Panc1 (cell line): ENCODE measurements at regions not wholly inside any gene's neighbourhood (a gene's known extent, or its start where the extent isn't known, plus 50 kb on each side); places are given as distances from the start of the nearest gene placed in this dataset.
"Not testable (repeated sequence)": the region's sequence is repeated elsewhere in the genome, so short reads cannot be mapped to it uniquely, and the experiment has no call there.

Experiments used
- ATAC-seq: fragments of 200-7000 bp; cut with Tn5 transposase; 2 replicates; pipeline ENCODE4 v1.9.1; 2020; ENCODE audit warnings: mild to moderate bottlenecking, moderate library complexity
- BruUV-seq: library from RNA; stranded (reverse); fragments of 400-500 nt; replicated peaks from 2 replicates; lab custom pipeline; 2021; lab: Mats Ljungman, UMichigan
- CTCF ChIA-PET: fragments of 300-600 bp; sonication (Branson Sonifier 250); formaldehyde crosslinking; loops from one replicate; lab custom pipeline; 2022; ENCODE audit warnings: antibody characterized with exemption; lab: Charles Lee
- POLR2A ChIA-PET: fragments of 300-600 bp; sonication (Branson Sonifier 250); formaldehyde crosslinking; loops from one replicate; lab custom pipeline; 2022; ENCODE audit warnings: antibody characterized with exemption; lab: Charles Lee
- DNase-seq: peaks from one replicate; pipeline ENCODE4 v3.0.0-alpha.2; 2010; ENCODE audit warnings: low read depth, low spot score
- H3K27ac ChIP-seq: 2 replicates; pipeline ENCODE4 v1.5.1; 2011; ENCODE audit warnings: mild to moderate bottlenecking, low read length, inconsistent platforms
- H3K27me3 ChIP-seq: fragments of 200-500 bp; sonication (Bioruptor generic); 2 replicates; pipeline ENCODE4 v1.6.0; 2014; ENCODE audit warnings: low read length, inconsistent platforms; ENCODE audit not compliant: control insufficient read depth, insufficient read depth
- H3K36me3 ChIP-seq: fragments of 200-500 bp; sonication (Bioruptor generic); 2 replicates; pipeline ENCODE4 v1.5.1; 2014; ENCODE audit warnings: inconsistent platforms, mild to moderate bottlenecking, low read length, moderate library complexity; ENCODE audit not compliant: control insufficient read depth, insufficient read depth
- H3K4me1 ChIP-seq: 2 replicates; pipeline ENCODE4 v1.5.1; 2011; ENCODE audit warnings: inconsistent platforms, mild to moderate bottlenecking, low read length, moderate library complexity; ENCODE audit not compliant: control insufficient read depth, insufficient read depth
- H3K4me3 ChIP-seq, 2 experiments: 2 replicates each; pipeline ENCODE4 v1.5.1; 2011 to 2012; ENCODE audit warnings: low read depth in 2 of 2, low read length in 2 of 2, mild to moderate bottlenecking in 2 of 2, inconsistent platforms in 1 of 2, moderate library complexity in 1 of 2
- H3K9me3 ChIP-seq: fragments of 200-500 bp; sonication (Bioruptor generic); 2 replicates; pipeline ENCODE4 v1.5.1; 2014; ENCODE audit warnings: low read depth, mild to moderate bottlenecking, inconsistent platforms, low read length, moderate library complexity; ENCODE audit not compliant: control insufficient read depth, insufficient read depth
- POLR2AphosphoS5 ChIP-seq: IDR thresholded peaks from 2 replicates; pipeline ENCODE4 v1.6.1; 2012; ENCODE audit warnings: mild to moderate bottlenecking, low read depth, low read length, moderate library complexity
- SIN3A ChIP-seq: IDR thresholded peaks from 2 replicates; pipeline ENCODE4 v1.6.1; 2012; ENCODE audit warnings: low read depth, mild to moderate bottlenecking, low read length, moderate library complexity, borderline replicate concordance; ENCODE audit not compliant: insufficient read depth
- TCF7L2 ChIP-seq: IDR thresholded peaks from 2 replicates; pipeline ENCODE4 v1.6.1; 2011; ENCODE audit warnings: mild to moderate bottlenecking, low read depth, low read length, inconsistent platforms
- in situ Hi-C: cut with HindIII; loops from 2 replicates; pipeline ENCODE4 v1.10.0; 2016; ENCODE audit warnings: low sequenced_read_pairs, low pct_unique_long_range_greater_than_20kb
- intact Hi-C: fragments of 100-400 bp; cut with micrococcal nuclease; formaldehyde crosslinking; loops from one replicate; pipeline ENCODE4 v1.10.0; 2022; ENCODE audit not compliant: unreplicated experiment
- TF ChIP-seq, protein P1 (sequence below), 2 experiments: IDR thresholded peaks; 2 replicates each; pipeline ENCODE4 v1.6.1; 2011 to 2012; ENCODE audit warnings: low read depth in 2 of 2, control low read depth in 1 of 2, low read length in 1 of 2, mild to moderate bottlenecking in 1 of 2, moderate library complexity in 1 of 2; ENCODE audit not compliant: insufficient read depth in 1 of 2
- TF ChIP-seq, protein P2 (sequence below): fragments of 450-650 bp; IDR thresholded peaks from 2 replicates; pipeline ENCODE4 v1.5.1; 2017; ENCODE audit warnings: mild to moderate bottlenecking

DNA sequence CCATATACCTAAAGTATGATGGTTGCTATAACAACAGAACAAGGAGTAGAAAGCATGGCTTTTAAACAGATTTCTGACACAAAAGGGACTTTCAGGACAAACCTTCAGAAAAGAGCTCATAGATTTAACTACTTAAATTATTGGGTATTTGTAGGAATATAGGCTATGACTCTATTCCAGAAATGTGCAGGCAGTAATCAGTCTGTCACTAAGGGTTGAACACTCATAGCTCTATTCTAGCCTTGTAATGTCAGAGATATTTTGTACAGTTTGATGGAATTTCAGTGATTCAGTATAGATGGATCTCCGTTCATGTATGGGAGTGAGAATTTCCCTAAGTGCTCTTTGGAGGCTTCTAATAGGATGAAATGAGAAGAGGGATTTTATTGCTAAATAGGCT, 82.8 kb downstream of the EXTL2 start:
- Histone ChIP-seq H3K27me3 (no peaks in the 10 kb centered on the region; the same call in 1 of the 2 replicates), H3K9me3 (no peaks in the 10 kb centered on the region), H3K27ac (no peak overlapping the region), H3K4me1 (no peaks in the 10 kb centered on the region), H3K36me3 (no peaks in the 10 kb centered on the region), H3K4me3 (no peak overlapping the region)
- ATAC-seq: no peak
- in situ Hi-C loops: no loop called here
- no TSS peak for BruUV-seq
- no peak for TF ChIP-seq POLR2AphosphoS5
- TF ChIP-seq, protein P1, sequence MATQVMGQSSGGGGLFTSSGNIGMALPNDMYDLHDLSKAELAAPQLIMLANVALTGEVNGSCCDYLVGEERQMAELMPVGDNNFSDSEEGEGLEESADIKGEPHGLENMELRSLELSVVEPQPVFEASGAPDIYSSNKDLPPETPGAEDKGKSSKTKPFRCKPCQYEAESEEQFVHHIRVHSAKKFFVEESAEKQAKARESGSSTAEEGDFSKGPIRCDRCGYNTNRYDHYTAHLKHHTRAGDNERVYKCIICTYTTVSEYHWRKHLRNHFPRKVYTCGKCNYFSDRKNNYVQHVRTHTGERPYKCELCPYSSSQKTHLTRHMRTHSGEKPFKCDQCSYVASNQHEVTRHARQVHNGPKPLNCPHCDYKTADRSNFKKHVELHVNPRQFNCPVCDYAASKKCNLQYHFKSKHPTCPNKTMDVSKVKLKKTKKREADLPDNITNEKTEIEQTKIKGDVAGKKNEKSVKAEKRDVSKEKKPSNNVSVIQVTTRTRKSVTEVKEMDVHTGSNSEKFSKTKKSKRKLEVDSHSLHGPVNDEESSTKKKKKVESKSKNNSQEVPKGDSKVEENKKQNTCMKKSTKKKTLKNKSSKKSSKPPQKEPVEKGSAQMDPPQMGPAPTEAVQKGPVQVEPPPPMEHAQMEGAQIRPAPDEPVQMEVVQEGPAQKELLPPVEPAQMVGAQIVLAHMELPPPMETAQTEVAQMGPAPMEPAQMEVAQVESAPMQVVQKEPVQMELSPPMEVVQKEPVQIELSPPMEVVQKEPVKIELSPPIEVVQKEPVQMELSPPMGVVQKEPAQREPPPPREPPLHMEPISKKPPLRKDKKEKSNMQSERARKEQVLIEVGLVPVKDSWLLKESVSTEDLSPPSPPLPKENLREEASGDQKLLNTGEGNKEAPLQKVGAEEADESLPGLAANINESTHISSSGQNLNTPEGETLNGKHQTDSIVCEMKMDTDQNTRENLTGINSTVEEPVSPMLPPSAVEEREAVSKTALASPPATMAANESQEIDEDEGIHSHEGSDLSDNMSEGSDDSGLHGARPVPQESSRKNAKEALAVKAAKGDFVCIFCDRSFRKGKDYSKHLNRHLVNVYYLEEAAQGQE (IDR thresholded peaks at IDR 0.05; ENCODE audit: insufficient read depth in 1 of 2, low read depth in 2 of 2, low read length in 1 of 2): no peak
- TF ChIP-seq, protein P2, sequence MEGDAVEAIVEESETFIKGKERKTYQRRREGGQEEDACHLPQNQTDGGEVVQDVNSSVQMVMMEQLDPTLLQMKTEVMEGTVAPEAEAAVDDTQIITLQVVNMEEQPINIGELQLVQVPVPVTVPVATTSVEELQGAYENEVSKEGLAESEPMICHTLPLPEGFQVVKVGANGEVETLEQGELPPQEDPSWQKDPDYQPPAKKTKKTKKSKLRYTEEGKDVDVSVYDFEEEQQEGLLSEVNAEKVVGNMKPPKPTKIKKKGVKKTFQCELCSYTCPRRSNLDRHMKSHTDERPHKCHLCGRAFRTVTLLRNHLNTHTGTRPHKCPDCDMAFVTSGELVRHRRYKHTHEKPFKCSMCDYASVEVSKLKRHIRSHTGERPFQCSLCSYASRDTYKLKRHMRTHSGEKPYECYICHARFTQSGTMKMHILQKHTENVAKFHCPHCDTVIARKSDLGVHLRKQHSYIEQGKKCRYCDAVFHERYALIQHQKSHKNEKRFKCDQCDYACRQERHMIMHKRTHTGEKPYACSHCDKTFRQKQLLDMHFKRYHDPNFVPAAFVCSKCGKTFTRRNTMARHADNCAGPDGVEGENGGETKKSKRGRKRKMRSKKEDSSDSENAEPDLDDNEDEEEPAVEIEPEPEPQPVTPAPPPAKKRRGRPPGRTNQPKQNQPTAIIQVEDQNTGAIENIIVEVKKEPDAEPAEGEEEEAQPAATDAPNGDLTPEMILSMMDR: no peak
- no peak for TF ChIP-seq SIN3A
- no peak for TF ChIP-seq TCF7L2
- no peak for DNase-seq
- ChIA-PET POLR2A (no interaction called here), CTCF (no interaction called here)
- intact Hi-C loops: no loop called here

DNA sequence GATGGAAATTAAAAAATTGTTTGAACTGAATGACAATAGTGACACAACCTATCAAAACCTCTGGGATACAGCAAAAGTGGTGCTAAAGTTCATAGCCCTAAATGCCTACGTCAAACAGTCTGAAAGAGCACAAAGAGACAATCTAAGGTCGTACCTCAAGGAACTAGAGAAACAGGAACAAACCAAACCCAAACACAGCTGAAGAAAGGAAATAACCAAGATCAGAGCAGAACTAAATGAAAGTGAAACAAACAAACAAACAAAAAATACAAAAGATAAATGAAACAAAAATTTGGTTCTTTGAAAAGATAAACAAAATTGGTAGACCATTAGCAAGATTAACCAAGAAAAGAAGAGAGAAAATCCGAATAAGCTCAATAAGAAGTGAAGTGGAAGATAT, 79.7 kb downstream of the EXTL2 start:
- intact Hi-C loops, DNase-seq, BruUV-seq, H3K27ac ChIP-seq, H3K4me3 ChIP-seq, in situ Hi-C loops, POLR2A ChIA-PET, H3K4me1 ChIP-seq, CTCF ChIA-PET, H3K36me3 ChIP-seq, H3K9me3 ChIP-seq, ATAC-seq, H3K27me3 ChIP-seq: not testable (repeated sequence)

DNA sequence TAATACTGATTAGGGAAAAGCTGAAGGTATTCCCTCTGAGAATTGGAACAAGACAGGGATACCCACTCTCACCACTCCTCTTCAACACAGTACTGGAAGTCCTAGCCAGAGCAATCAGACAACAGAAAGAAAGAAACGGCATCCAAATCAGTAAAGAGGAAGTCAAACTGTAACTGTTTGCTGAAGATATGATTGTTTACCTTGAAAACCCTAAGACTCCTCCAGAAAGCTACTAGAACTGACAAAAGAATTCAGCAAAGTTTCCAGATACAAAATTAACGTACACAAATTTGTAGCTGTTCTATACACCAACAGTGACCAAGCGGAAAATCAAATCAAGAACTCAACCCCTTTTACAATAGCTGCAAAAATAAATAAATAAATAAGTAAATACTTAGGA, 78.6 kb downstream of the EXTL2 start:
- no peaks in the 10 kb centered on the region for H3K27me3 ChIP-seq
- ChIA-PET POLR2A (no interaction called here), CTCF (no interaction called here)
- H3K4me1 ChIP-seq: no peaks in the 10 kb centered on the region
- no peaks in the 10 kb centered on the region for H3K36me3 ChIP-seq
- no TSS peak for BruUV-seq
- ATAC-seq: no peak
- in situ Hi-C loops: no loop called here
- no peak overlapping the region for H3K4me3 ChIP-seq
- no peak for DNase-seq
- TF ChIP-seq, protein P2: no peak
- intact Hi-C loops: no loop called here
- no peak overlapping the region for H3K27ac ChIP-seq
- H3K9me3 ChIP-seq: no peaks in the 10 kb centered on the region

DNA sequence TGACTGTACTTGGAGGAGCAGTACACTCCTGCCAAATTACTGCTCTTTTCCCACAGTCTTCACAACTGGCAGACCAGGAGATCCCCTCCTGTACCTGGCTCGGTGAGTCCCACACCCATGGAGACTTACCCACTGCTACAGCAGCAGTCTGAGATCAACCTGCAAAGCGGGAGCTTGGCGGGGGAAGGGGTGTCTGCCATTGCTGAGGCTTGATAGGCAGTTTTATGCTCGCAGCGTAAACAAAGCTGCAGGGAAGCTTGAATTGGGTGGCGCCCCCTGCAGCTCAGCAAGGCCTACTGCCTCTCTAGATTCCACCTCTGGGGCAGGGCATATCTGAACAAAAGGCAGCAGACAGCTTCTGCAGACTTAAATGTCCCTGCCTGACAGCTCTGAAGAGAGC, 74.4 kb downstream of the EXTL2 start:
- in situ Hi-C loops, BruUV-seq, H3K4me1 ChIP-seq, H3K4me3 ChIP-seq, H3K27me3 ChIP-seq, intact Hi-C loops, DNase-seq, H3K36me3 ChIP-seq, H3K27ac ChIP-seq, POLR2A ChIA-PET, ATAC-seq, H3K9me3 ChIP-seq: not testable (repeated sequence)
- CTCF ChIA-PET: interaction anchor here (0.6 kb wide), 1 partner anchor 114 kb away, joined by 4 read pairs; no protein-coding TSS in a partner anchor

DNA sequence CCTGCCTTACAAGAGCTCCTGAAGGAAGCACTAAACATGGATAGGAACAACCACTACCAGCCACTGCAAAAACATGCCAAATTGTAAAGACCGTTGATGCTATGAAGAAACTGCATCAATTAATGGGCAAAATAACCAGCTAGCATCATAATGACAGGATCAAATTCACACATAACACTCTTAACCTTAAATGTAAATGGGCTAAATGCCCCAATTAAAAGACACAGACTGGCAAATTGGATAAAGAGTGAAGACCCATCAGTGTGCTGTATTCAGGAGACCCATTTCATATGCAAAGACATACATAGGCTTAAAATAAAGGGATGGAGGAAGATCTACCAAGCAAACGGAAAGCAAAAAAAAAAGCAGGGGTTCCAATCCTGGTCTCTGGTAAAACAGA, 72.7 kb downstream of the EXTL2 start:
- CTCF ChIA-PET, BruUV-seq, intact Hi-C loops, H3K27me3 ChIP-seq, H3K4me3 ChIP-seq, ATAC-seq, POLR2A ChIA-PET, H3K4me1 ChIP-seq, H3K27ac ChIP-seq, in situ Hi-C loops, H3K36me3 ChIP-seq, H3K9me3 ChIP-seq, DNase-seq: not testable (repeated sequence)
